Smooth muscle cell (in vitro differentiated cells): ENCODE measurements at regions not wholly inside any gene's neighbourhood (a gene's known extent, or its start where the extent isn't known, plus 50 kb on each side); places are given as distances from the start of the nearest gene placed in this dataset.

Experiments
- DNase-seq: peaks from one replicate; lab custom pipeline; 2025; ENCODE audit not compliant: unreplicated experiment; lab: John Stamatoyannopoulos, UW
- H2AFZ ChIP-seq: fragments of 200-600 bp; sonication (generic); 2 replicates; pipeline ENCODE4 v1.6.0; 2016; ENCODE audit warnings: antibody characterized with exemption, low read depth, mild to moderate bottlenecking
- H3F3A ChIP-seq: fragments of 200-600 bp; sonication (generic); 2 replicates; pipeline ENCODE4 v1.6.0; 2017; ENCODE audit warnings: antibody characterized with exemption, low read depth
- H3K27ac ChIP-seq: fragments of 200-600 bp; sonication (generic); 2 replicates; pipeline ENCODE4 v1.5.1; 2016; ENCODE audit warnings: low read depth, mild to moderate bottlenecking
- H3K27me3 ChIP-seq: fragments of 200-600 bp; sonication (generic); 2 replicates; pipeline ENCODE4 v1.6.1; 2016; ENCODE audit warnings: low read depth, mild to moderate bottlenecking
- H3K36me3 ChIP-seq: fragments of 200-600 bp; sonication (generic); 2 replicates; pipeline ENCODE4 v1.5.1; 2016; ENCODE audit warnings: low read depth
- H3K4me1 ChIP-seq: fragments of 200-600 bp; sonication (generic); 2 replicates; pipeline ENCODE4 v1.5.1; 2016; ENCODE audit warnings: low read depth
- H3K4me2 ChIP-seq: fragments of 200-600 bp; sonication (generic); 2 replicates; pipeline ENCODE4 v1.6.0; 2016; ENCODE audit warnings: mild to moderate bottlenecking
- H3K4me3 ChIP-seq: fragments of 200-600 bp; sonication (generic); 2 replicates; pipeline ENCODE4 v1.5.1; 2016; ENCODE audit warnings: mild to moderate bottlenecking
- H3K79me2 ChIP-seq: fragments of 200-600 bp; sonication (generic); 2 replicates; pipeline ENCODE4 v1.6.0; 2016; ENCODE audit warnings: low read depth, mild to moderate bottlenecking
- H3K9ac ChIP-seq: fragments of 200-600 bp; sonication (generic); 2 replicates; pipeline ENCODE4 v1.6.0; 2016; ENCODE audit warnings: low read depth
- H3K9me3 ChIP-seq: fragments of 200-600 bp; sonication (generic); replicated peaks from 2 replicates; pipeline ENCODE4 v1.5.1; 2016; ENCODE audit warnings: low read depth
- H4K20me1 ChIP-seq: fragments of 200-600 bp; sonication (generic); 2 replicates; pipeline ENCODE4 v1.6.0; 2016; ENCODE audit warnings: low read depth
- WGBS: methylation state at CpG from one replicate; pipeline ENCODE4 v1.1.7; 2016; ENCODE audit warnings: low lambda C conversion rate; 5-methylcytosine and 5-hydroxymethylcytosine counted together
- TF ChIP-seq, protein P1 (sequence below): fragments of 200-600 bp; sonication (generic); IDR thresholded peaks from 2 replicates; pipeline ENCODE4 v1.5.1; 2017; ENCODE audit warnings: borderline replicate concordance, mild to moderate bottlenecking, antibody characterized with exemption; ENCODE audit not compliant: insufficient read depth, poor library complexity, severe bottlenecking

DNA sequence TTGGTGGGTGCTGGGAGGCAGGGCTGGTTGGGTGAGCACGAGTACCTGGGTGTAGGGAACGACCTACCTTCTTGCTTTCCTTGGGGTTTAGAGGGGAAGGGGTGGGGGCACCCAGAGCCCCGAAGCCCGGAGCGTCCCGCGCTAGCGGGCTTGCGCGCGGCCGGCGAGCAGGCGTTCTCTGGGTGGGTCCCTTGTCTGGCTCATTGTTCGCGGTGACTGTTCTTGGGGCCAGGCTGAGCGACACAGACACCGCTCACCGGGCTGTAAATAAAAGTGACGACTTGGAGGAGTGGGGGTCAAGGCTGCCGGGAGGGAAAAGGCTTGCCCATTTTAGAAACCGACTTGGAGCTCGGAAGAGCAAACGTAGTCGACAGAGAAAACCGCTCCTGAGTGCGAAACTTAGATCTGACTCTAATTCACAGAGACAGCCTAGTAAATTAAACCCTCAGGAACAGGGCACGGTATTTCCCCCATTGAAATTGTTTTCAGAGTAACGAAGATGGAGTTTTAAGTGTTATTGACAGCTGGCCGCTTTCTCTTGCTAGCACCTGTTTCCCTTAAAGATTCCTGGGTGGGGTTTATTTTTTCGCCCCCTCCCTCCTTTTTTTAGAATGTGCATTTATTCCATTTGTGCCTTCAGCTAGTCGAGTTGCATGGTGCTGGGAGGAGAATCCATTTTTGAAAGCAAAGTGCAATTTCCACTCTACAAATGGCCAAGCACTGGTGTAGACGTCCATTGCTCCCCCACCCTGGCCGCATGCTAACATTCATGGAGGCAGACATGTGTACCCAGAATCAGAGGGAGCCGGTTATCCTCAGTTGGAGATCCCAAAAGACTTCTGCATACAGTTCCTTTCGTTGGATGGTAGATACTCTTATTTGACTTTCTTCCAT lies 532.1 kb upstream of the SEMA6D start:
- Histone ChIP-seq H3K79me2 (peaks cover 3% of the 10 kb centered on the region), H3F3A (no peaks in the 10 kb centered on the region), H2AFZ (peak overlapping the region; percentile 88), H3K9ac (peak overlapping the region; percentile 38), H4K20me1 (no peaks in the 10 kb centered on the region), H3K27ac (no peak overlapping the region), H3K4me1 (peaks cover 6% of the 10 kb centered on the region), H3K9me3 (no peaks in the 10 kb centered on the region), H3K36me3 (no peaks in the 10 kb centered on the region), H3K4me3 (peak overlapping the region; percentile 65), H3K27me3 (peaks cover 5% of the 10 kb centered on the region), H3K4me2 (peak overlapping the region; percentile 92)
- no peak for DNase-seq
- WGBS: 9% methylated on average over 36 of the region's 36 CpGs
- TF ChIP-seq, protein P1, sequence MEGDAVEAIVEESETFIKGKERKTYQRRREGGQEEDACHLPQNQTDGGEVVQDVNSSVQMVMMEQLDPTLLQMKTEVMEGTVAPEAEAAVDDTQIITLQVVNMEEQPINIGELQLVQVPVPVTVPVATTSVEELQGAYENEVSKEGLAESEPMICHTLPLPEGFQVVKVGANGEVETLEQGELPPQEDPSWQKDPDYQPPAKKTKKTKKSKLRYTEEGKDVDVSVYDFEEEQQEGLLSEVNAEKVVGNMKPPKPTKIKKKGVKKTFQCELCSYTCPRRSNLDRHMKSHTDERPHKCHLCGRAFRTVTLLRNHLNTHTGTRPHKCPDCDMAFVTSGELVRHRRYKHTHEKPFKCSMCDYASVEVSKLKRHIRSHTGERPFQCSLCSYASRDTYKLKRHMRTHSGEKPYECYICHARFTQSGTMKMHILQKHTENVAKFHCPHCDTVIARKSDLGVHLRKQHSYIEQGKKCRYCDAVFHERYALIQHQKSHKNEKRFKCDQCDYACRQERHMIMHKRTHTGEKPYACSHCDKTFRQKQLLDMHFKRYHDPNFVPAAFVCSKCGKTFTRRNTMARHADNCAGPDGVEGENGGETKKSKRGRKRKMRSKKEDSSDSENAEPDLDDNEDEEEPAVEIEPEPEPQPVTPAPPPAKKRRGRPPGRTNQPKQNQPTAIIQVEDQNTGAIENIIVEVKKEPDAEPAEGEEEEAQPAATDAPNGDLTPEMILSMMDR: no peak

DNA sequence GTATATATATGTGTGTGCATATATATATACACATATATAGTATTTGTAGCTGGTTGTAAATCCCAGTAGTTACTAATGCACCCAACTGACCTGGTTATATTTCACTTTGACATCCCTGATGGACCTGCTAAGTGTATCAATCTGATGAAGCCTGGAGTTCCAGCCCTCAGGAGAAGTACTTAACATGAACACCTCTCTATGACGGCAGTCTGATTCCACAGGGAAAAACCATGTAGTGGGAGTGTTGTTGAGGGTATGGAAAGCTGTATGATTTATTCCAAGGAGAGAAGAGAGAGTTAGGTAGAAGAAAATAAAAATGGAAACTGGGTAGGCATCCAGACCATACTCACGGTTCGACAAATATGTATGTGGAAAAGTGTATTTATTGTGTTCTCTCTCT lies 531.2 kb upstream of the SEMA6D start:
- H3K4me3 ChIP-seq: no peak overlapping the region
- no peaks in the 10 kb centered on the region for H3K36me3 ChIP-seq
- H3K9me3 ChIP-seq: no peaks in the 10 kb centered on the region
- H3K9ac ChIP-seq: no peak overlapping the region
- WGBS: 84% methylated on average over 3 of the region's 3 CpGs
- H4K20me1 ChIP-seq: no peaks in the 10 kb centered on the region
- no peak overlapping the region for H3K27ac ChIP-seq
- H3K4me1 ChIP-seq: peaks cover 6% of the 10 kb centered on the region
- no peak for DNase-seq
- no peak overlapping the region for H2AFZ ChIP-seq
- H3K4me2 ChIP-seq: no peak overlapping the region
- no peaks in the 10 kb centered on the region for H3F3A ChIP-seq
- TF ChIP-seq, protein P1: no peak
- H3K27me3 ChIP-seq: peaks cover 5% of the 10 kb centered on the region
- H3K79me2 ChIP-seq: peaks cover 3% of the 10 kb centered on the region

DNA sequence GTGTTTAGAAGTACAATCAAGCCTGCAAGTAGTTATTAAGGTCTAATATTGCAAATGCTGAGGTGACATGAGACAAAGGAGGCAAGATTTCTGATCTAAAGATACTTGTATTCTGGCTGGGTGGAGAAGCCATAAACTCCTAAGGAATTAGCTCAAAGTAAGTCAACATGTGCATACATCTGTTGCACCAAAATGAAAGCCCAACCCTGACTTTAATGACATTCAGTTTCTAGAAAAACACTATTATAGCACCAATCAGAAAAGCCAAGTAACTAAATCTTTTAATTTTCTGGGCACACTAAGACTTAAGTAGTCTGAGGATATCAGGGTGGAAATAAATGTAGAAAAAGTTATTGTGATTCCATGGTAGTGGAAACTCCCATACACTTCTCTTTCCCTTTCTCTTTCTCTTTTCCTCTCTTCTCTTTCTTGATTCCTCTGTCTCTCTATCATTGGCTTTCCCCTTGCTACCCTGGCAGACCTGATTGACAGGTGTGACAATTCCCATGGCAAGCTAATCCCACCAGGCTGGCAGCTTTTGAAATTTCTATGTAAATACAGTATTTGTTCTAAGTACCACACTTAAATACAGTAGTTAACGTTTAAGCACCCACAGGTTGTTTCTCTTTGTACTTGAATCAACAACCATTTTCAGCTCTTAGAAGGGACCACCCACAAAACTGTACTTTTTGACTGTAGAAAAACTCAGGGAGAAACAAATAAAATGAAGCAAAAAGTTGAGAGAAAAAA lies 528.4 kb upstream of the SEMA6D start:
- peaks cover 5% of the 10 kb centered on the region for H3K27me3 ChIP-seq
- H3K4me2 ChIP-seq: no peak overlapping the region
- no peak overlapping the region for H2AFZ ChIP-seq
- WGBS: 47% methylated on average over 1 of the region's 1 CpG
- no peak overlapping the region for H3K4me3 ChIP-seq
- TF ChIP-seq, protein P1: no peak
- no peaks in the 10 kb centered on the region for H3K9me3 ChIP-seq
- no peaks in the 10 kb centered on the region for H3K36me3 ChIP-seq
- H3K9ac ChIP-seq: no peak overlapping the region
- peaks cover 3% of the 10 kb centered on the region for H3K79me2 ChIP-seq
- H3K4me1 ChIP-seq: peaks cover 6% of the 10 kb centered on the region
- no peak overlapping the region for H3K27ac ChIP-seq
- no peak for DNase-seq
- H3F3A ChIP-seq: no peaks in the 10 kb centered on the region
- H4K20me1 ChIP-seq: no peaks in the 10 kb centered on the region
